ENCODE measurements at regions not wholly inside any gene's neighbourhood (a gene's known extent, or its start where the extent isn't known, plus 50 kb on each side); places are given as distances from the start of the nearest gene placed in this dataset.

- no peak overlapping the region for H3K4me3 ChIP-seq
- TF ChIP-seq POLR2A (IDR thresholded peaks at IDR 0.05) (no peak), EP300 (IDR thresholded peaks at IDR 0.05; ENCODE audit: low read depth) (no peak), POLR2AphosphoS5 (IDR thresholded peaks at IDR 0.05) (no peak)
- TF ChIP-seq, protein P1, sequence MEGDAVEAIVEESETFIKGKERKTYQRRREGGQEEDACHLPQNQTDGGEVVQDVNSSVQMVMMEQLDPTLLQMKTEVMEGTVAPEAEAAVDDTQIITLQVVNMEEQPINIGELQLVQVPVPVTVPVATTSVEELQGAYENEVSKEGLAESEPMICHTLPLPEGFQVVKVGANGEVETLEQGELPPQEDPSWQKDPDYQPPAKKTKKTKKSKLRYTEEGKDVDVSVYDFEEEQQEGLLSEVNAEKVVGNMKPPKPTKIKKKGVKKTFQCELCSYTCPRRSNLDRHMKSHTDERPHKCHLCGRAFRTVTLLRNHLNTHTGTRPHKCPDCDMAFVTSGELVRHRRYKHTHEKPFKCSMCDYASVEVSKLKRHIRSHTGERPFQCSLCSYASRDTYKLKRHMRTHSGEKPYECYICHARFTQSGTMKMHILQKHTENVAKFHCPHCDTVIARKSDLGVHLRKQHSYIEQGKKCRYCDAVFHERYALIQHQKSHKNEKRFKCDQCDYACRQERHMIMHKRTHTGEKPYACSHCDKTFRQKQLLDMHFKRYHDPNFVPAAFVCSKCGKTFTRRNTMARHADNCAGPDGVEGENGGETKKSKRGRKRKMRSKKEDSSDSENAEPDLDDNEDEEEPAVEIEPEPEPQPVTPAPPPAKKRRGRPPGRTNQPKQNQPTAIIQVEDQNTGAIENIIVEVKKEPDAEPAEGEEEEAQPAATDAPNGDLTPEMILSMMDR (IDR thresholded peaks at IDR 0.05): no peak
- H3K4me1 ChIP-seq: no peaks in the 10 kb centered on the region
- no peaks in the 10 kb centered on the region for H3K36me3 ChIP-seq
- no peaks in the 10 kb centered on the region for H3K9me3 ChIP-seq
- peak overlapping the region in 1 of 4 donors; percentile 1 for H3K27ac ChIP-seq
- no peaks in the 10 kb centered on the region for H3K27me3 ChIP-seq
- intact Hi-C loops (cut with DNase I; ENCODE audit: low total_unique reads) (no loop called here), in situ Hi-C loops (cut with MboI; ENCODE audit: low pct_ligation_motif_present in 1 of 4, low pct_unique_long_range_greater_than_20kb in 1 of 4, low sequenced_read_pairs in 3 of 4) (no loop called here)
- WGBS, 2 donors (ENCODE audit: low coverage in 1 of 2): 76% methylated on average over 6 of the region's 6 CpGs; no CpG with 5 or more reads in 1 of the 2 donors
- peak; percentile 47 for DNase-seq
Measured at GRCh38 chr5:78699552-78700153, 51.1 kb upstream of the LHFPL2 start.

GRCh38 chr5:78698191-78698791 lies 49.7 kb upstream of the LHFPL2 start:
- TF ChIP-seq POLR2AphosphoS5 (IDR thresholded peaks at IDR 0.05): no peak
- no peak for TF ChIP-seq EP300 (IDR thresholded peaks at IDR 0.05; ENCODE audit: low read depth)
- no peak for TF ChIP-seq POLR2A (IDR thresholded peaks at IDR 0.05)
- TF ChIP-seq, protein P1 (IDR thresholded peaks at IDR 0.05): no peak
- Histone ChIP-seq H3K27ac (peak overlapping the region in 1 of 4 donors; percentile 8), H3K4me1 (no peaks in the 10 kb centered on the region), H3K36me3 (no peaks in the 10 kb centered on the region), H3K9me3 (no peaks in the 10 kb centered on the region), H3K27me3 (no peaks in the 10 kb centered on the region), H3K4me3 (no peak overlapping the region)
- no peak for DNase-seq
- WGBS, 2 donors (ENCODE audit: low coverage in 1 of 2): 73 to 79% methylated on average over 2 to 4 of the region's 4 CpGs
- in situ Hi-C loops (cut with MboI; ENCODE audit: low pct_ligation_motif_present in 1 of 4, low pct_unique_long_range_greater_than_20kb in 1 of 4, low sequenced_read_pairs in 3 of 4) (no loop called here), intact Hi-C loops (cut with DNase I; ENCODE audit: low total_unique reads) (no loop called here)
